ENCODE measurements at regions not wholly inside any gene's neighbourhood (a gene's known extent, or its start where the extent isn't known, plus 50 kb on each side); places are given as distances from the start of the nearest gene placed in this dataset.

DNA sequence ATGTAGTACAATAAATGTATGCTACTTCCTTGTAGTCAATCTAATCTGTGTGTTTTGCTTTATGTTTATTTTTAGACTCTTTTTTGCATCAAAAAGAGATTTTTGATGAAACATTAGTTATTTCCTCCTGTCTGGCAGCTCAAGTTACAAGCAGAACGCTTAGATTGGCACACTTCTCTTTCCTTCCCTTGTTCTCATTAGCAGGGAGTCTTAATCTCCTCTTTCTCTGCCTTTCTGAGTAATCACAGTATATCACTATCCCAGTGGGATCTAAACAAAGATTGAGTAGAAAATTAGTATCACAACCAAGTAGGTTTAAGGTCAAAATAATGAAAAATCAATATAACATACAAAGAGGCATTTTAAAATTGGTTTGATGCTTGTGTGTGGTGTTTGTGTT, 1192.6 kb downstream of the C4orf33 start:
- H3K27me3 ChIP-seq (ENCODE audit: low read depth): no peaks in the 10 kb centered on the region
- H3K27ac ChIP-seq: no peak overlapping the region
- no peaks in the 10 kb centered on the region for H3K9me3 ChIP-seq
- no peak overlapping the region for H3K4me3 ChIP-seq
- H3K4me1 ChIP-seq: no peaks in the 10 kb centered on the region
- ATAC-seq: no peak
- intact Hi-C loops (cut with DNase I): no loop called here
- no peak for DNase-seq
- no peaks in the 10 kb centered on the region for H3K36me3 ChIP-seq
- TF ChIP-seq, protein P1, sequence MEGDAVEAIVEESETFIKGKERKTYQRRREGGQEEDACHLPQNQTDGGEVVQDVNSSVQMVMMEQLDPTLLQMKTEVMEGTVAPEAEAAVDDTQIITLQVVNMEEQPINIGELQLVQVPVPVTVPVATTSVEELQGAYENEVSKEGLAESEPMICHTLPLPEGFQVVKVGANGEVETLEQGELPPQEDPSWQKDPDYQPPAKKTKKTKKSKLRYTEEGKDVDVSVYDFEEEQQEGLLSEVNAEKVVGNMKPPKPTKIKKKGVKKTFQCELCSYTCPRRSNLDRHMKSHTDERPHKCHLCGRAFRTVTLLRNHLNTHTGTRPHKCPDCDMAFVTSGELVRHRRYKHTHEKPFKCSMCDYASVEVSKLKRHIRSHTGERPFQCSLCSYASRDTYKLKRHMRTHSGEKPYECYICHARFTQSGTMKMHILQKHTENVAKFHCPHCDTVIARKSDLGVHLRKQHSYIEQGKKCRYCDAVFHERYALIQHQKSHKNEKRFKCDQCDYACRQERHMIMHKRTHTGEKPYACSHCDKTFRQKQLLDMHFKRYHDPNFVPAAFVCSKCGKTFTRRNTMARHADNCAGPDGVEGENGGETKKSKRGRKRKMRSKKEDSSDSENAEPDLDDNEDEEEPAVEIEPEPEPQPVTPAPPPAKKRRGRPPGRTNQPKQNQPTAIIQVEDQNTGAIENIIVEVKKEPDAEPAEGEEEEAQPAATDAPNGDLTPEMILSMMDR (IDR thresholded peaks at IDR 0.05): no peak

DNA sequence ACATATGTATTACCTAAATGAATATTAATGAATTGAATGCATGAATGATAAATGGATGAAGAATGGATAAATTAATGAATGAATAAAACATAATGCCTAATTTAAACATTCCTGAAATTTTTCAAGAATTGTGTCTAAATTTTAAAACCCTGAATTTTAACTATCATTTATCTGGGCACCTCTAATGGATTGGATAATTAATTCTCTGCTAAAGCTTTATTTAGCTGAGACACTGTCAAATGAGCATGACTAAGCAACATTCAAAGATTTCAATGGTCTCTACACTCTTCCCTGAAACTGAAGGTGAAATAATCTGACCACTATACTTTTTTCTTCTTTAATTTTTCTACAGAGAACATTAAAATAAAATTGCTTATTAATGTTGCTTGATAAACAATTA, 1197.7 kb downstream of the C4orf33 start:
- Histone ChIP-seq H3K4me3 (no peak overlapping the region), H3K27ac (no peak overlapping the region), H3K36me3 (no peaks in the 10 kb centered on the region), H3K4me1 (no peaks in the 10 kb centered on the region), H3K9me3 (no peaks in the 10 kb centered on the region), H3K27me3 (ENCODE audit: low read depth) (no peaks in the 10 kb centered on the region)
- DNase-seq (no peak), ATAC-seq (no peak)
- TF ChIP-seq, protein P1 (IDR thresholded peaks at IDR 0.05): no peak
- intact Hi-C loops (cut with DNase I): no loop called here

DNA sequence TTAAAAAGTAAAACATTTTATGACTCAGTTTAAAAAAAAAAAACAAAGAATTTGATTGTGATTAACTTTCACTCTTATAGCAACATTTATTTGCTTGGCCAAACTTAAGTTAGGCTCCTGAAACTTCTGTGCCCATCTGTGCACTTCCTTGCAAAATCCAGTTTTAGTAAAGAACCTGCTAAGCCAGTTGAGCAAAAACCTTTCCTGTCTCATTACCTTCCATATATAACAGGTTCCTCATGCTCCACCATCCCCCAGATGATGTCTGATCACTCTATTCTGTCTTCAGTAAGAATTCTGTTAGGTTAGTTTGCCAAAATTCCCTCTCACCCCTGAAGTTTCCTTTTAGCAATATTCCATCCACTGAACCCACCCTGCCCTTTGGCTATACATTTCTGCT, 1200.5 kb downstream of the C4orf33 start:
- Histone ChIP-seq H3K36me3 (no peaks in the 10 kb centered on the region), H3K9me3 (no peaks in the 10 kb centered on the region), H3K4me3 (no peak overlapping the region), H3K27ac (no peak overlapping the region), H3K27me3 (ENCODE audit: low read depth) (no peaks in the 10 kb centered on the region), H3K4me1 (no peaks in the 10 kb centered on the region)
- TF ChIP-seq, protein P1 (IDR thresholded peaks at IDR 0.05): no peak
- intact Hi-C loops (cut with DNase I): no loop called here
- DNase-seq: no peak
- no peak for ATAC-seq

DNA sequence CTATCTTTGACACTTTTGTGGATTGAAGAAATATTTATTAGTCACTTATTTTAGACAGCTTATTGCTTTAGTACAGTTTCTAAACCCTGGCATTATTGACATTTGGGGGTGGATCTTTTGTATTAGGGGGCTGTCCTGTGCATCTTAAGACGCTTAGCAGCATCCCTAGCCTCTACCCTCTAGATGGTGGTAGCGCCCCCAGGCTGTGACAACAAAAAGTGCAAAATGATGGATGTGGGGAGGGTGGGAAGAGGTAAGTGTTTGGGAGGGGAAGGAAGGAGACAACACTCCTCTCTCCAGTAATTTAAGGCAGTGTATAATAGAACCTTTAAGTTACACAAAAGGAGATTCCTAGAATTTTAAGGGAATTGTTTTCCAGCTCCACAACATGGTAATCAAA, 1210.6 kb downstream of the C4orf33 start:
- DNase-seq (no peak), ATAC-seq (no peak)
- Histone ChIP-seq H3K36me3 (no peaks in the 10 kb centered on the region), H3K27me3 (ENCODE audit: low read depth) (no peaks in the 10 kb centered on the region), H3K4me3 (no peak overlapping the region), H3K27ac (no peak overlapping the region), H3K4me1 (no peaks in the 10 kb centered on the region), H3K9me3 (no peaks in the 10 kb centered on the region)
- intact Hi-C loops (cut with DNase I): no loop called here
- TF ChIP-seq, protein P1 (IDR thresholded peaks at IDR 0.05): no peak

DNA sequence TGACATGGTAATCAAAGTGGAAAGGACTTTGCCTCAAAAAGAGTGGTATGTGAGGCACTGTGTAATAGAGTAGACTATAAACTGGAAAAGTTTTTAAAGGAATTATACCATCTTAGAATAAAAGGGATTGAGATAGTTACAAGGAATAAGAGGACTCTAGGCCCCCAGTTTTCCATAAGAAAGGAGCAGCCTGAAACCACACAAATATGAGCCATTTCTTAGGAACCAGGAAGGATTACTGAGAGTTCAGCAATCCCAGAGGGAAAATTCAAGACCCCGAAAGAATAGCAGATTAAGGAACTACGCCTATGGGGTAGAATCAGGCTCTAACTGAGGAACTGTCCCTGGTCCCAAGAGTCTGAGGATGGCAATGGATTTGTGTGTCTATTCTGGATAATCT, 1213.3 kb downstream of the C4orf33 start:
- Histone ChIP-seq H3K36me3 (no peaks in the 10 kb centered on the region), H3K27ac (no peak overlapping the region), H3K27me3 (ENCODE audit: low read depth) (no peaks in the 10 kb centered on the region), H3K9me3 (no peaks in the 10 kb centered on the region), H3K4me1 (no peaks in the 10 kb centered on the region), H3K4me3 (no peak overlapping the region)
- intact Hi-C loops (cut with DNase I): no loop called here
- ATAC-seq (no peak), DNase-seq (no peak)
- TF ChIP-seq, protein P1 (IDR thresholded peaks at IDR 0.05): no peak

DNA sequence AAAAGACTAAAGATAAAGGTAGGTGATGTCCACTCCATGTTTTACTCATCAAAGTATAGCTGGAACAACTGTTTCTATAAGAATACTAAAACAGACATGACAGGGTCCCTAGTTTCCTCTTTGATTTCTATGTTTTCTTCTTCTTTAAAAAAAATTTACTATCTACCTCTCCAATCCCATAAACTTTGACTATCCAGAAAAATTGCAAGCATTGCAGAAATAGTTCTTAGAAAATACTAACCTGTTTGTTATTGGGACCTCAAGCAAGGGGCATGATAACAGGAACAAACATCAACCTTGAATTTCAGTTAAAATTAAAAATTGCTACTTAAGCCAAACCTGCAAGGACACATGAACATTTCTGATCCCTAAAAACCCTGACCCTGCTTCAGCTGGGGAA, 1226.5 kb downstream of the C4orf33 start:
- H3K4me1 ChIP-seq: no peaks in the 10 kb centered on the region
- H3K9me3 ChIP-seq: no peaks in the 10 kb centered on the region
- no peak overlapping the region for H3K27ac ChIP-seq
- TF ChIP-seq, protein P1 (IDR thresholded peaks at IDR 0.05): no peak
- H3K4me3 ChIP-seq: no peak overlapping the region
- intact Hi-C loops (cut with DNase I): no loop called here
- no peaks in the 10 kb centered on the region for H3K27me3 ChIP-seq (ENCODE audit: low read depth)
- H3K36me3 ChIP-seq: no peaks in the 10 kb centered on the region
- DNase-seq (no peak), ATAC-seq (no peak)

Data from lower lobe of right lung (tissue), 2 donors.